ENCODE measurements at regions not wholly inside any gene's neighbourhood (a gene's known extent, or its start where the extent isn't known, plus 50 kb on each side); places are given as distances from the start of the nearest gene placed in this dataset.

DNA sequence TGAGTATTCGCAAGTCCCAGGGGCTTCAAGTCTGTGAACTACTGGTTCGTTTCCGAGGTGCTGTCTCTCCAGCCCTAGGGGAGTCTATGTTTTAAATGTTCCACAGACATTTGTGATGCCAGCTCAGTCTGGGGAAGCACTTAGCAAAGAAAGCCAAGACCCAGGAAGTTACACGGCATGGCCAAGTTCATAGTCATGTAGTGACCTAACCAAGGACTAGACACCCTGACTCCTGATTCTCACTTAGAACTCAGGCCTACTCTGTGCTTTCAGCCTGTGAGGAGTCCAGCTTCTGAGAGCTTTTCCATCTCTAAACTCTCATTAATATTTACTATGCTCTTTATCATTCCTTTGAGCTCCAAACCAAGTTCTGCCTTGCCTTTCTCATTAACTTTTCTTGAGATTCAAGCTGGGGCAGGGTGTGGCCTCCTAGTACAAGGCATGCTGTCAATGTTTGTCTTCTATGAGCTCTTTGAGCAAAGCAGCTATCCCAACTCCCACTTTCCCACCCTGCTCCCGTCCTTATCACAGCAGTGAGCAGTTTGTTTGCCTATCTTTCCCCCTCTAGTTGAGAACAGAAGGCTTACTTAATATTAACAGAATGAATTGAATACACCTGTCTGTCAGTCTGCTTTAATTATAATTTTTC is 105.4 kb upstream of the FAM9C start:
- TF ChIP-seq POLR2A (IDR thresholded peaks at IDR 0.05) (no peak), POLR2AphosphoS5 (IDR thresholded peaks at IDR 0.05) (no peak)
- TF ChIP-seq, protein P1, sequence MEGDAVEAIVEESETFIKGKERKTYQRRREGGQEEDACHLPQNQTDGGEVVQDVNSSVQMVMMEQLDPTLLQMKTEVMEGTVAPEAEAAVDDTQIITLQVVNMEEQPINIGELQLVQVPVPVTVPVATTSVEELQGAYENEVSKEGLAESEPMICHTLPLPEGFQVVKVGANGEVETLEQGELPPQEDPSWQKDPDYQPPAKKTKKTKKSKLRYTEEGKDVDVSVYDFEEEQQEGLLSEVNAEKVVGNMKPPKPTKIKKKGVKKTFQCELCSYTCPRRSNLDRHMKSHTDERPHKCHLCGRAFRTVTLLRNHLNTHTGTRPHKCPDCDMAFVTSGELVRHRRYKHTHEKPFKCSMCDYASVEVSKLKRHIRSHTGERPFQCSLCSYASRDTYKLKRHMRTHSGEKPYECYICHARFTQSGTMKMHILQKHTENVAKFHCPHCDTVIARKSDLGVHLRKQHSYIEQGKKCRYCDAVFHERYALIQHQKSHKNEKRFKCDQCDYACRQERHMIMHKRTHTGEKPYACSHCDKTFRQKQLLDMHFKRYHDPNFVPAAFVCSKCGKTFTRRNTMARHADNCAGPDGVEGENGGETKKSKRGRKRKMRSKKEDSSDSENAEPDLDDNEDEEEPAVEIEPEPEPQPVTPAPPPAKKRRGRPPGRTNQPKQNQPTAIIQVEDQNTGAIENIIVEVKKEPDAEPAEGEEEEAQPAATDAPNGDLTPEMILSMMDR (IDR thresholded peaks at IDR 0.05): no peak
